GM04503 (cell line): ENCODE measurements at regions not wholly inside any gene's neighbourhood (a gene's known extent, or its start where the extent isn't known, plus 50 kb on each side); places are given as distances from the start of the nearest gene placed in this dataset.

Source experiments
- DNase-seq: peaks from one replicate; pipeline ENCODE4 v3.0.0-alpha.2; 2012; ENCODE audit warnings: low read depth

DNA sequence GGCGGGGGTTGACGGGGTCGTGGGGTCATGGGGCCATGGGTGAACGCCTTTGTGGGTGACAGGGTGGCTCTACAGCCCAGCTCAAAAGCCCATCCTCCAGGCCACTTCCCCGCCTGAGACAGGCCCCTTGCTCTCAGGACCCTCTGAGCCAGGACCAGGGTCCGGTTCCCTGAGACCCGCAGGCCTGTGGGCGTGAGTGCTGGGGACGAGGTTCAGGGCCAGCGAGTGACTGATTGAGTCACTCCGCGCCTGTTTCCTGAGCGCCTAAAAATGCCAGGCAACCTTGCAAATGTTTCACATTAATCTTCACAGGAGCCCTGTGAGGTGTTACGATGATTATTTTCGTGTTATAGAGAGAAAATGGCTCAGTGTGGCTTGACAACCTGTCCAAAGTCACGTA, 97.8 kb downstream of the ZNF674 start:
- peak; percentile 4 for DNase-seq

DNA sequence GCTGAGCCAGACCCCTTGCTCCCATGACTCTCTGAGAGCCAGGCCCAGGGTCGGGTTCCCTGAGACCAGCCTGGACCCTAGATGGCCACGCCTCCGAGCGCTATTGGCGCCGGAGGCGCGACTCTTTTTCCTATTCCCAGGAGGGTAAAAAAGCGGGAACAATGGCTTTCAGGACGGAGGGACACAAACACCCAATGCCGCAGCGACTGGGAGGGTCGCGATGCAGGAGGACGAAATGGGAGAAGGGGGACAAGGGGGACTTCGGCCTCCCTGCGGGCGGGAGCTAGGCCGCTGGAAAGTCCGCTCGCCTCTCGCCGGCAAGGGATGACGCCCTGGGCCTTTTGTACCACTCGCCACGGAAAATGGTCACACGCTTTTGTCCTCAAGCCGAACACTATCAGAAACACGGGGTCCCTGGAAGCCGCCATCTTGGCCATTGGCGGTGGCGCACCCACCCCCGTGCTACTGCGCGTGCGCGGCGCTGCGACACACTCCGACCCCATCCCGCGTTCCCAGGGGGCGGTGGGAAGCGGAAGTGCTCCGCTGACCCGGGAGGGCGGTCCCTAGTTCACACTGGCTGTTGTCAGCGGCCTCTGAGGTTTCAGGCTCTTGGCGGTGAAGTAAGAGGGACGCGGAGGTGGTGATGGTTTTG, 98.4 kb downstream of the ZNF674 start:
- DNase-seq = peak; percentile 18

DNA sequence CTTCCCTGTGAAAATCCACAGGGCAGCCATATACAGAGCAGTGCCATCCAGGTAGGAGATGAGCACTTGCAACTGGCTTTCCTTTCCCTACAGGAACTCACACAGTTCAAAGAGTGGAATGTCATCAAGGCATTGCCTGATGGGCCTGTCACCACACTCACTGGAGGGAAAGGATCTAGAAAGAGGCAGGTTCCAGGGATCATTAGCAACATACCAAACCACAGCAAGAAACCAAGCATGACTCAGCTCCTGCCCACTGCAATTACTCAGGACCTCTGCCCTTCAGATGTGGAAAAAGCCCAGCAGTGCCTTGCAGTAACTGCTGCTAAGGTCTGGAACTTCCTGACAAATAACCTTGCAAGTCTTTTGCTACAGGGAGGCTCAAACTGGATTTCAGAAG, 101.2 kb downstream of the ZNF674 start:
- DNase-seq = peak; percentile 65

DNA sequence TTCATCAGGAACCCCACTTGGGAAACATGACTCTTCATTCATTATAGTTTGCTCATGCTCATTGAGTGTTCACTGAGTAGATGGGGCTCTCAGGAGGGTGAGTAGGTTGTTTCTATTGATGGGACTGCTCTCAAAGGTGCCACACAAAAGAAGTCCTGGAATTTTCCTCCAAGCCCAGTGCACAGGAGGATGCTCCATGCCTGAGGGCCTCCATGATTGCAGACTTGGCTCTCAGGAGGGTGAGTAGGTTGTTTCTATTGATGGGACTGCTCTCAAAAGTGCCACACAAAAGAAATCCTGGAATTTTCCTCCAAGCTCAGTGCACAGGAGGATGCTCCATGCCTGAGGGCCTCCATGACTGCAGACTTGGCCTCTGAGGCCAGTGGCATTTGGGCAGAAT, 108.5 kb downstream of the ZNF674 start:
- DNase-seq = no peak

GRCh38 chrX:46433892-46434291, 111.3 kb downstream of the ZNF674 start:
- DNase-seq = peak; percentile 40

DNA sequence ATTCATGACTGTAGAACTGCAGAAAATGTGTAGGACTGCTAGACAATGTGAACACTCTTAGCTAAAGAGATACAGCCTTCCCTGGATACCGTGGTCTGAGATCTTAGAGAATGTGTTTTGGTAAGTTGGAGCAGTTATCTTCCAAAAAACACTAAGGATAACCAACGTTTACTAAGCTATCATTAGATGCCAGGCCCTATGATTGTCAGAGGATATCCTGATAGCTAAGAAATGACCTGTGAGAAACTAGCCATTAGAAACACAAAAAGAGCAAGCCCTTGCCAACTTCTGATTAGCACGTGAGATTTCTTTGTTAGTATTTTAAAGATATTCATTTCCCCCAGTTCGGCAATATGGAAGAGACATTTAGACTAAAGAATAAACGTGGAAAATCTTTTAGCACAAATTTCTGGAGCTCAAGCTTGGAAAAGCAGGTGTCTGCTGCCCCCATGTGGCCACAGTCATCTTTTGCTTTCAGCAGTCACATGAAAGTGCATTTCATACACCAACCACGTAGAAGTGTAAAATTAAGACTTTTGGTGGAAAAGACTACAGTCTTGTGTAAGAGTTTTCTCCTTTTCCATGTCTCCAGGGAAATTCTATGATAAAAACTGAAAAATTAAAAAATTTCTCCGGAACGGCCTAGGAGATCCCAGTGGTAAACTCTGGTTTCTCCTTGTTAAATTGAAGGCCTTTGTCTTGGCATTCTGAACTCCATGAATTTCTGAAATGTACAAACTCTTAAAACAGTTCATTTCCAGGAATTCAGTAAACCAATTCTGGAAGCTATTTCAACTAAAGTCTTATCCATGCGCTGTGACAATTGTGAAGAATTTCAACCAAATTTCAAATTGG, 136.4 kb downstream of the ZNF674 start:
- no peak for DNase-seq

DNA sequence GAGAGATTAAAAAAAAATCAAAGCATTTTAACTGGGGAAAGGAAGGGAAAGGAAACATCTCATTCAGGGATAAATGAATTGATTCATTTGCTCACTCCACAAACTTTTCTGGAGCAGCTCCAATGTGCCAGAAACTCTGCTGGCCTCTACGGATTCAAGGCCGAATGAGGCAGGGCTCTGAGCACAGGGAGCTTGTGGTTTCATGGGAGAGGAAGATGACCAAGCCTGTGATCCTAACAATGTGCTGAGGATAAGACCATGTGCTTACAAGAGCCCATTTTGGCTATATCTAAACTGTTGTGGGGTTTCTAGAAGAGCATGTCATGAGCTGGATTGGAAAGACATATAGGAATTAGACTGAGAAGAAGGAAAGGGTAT, 137.5 kb downstream of the ZNF674 start:
- no peak for DNase-seq

DNA sequence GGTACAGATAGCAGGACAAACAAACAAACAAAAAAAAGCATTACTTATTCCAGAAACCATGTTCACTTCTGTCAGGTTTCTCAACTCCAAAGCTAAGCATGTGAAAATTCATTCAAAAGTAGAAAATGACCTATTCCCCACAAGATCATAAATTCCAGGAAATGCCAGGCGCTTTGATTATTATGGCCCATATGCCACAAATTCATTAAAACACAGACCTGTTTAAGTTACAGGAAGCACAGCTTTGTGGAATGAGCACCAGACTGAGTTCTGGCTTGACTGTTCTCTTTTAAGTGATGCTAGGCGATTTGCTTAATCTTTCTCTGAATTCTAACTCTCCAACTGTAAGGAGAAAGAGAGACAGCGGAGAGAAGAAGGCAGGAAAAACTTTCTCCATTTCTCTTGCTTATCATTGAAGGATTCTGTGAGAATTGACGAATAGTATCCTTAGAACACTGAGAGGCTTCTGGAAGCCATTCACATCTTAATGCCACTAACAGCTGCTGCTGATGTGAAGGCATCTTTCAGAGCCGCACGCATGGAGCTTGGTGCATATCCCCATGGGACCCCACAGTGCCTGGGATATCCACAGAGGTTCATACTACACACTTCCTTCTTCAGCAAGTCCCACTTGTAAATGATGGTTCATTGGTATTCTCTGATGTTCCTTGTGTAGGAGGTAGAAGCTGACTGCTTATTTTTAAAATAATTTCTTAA, 138.0 kb downstream of the ZNF674 start:
- no peak for DNase-seq

DNA sequence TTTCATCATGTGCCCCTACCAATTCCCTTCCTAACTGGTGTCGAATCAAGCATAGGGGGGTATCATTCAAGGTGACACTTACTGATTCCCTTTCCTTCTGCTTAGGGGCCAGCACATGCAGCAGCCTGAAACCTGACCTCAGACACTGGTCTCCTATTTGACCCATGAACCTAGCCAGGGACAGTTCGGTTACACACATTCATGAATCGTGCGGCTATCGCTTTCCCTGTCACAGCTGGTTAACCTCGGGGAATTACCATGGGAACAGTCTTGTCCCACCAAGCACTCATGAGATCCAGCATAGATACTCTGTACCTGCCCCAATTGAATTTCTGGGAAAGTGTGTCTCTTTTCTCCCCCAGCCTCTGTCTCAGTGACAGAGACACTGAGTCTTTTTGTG, 140.4 kb downstream of the ZNF674 start:
- no peak for DNase-seq

- no peak for DNase-seq
These were observed 144.4 kb downstream of the ZNF674 start for GRCh38 chrX:46400530-46401443.

GRCh38 chrX:46398874-46399273, 146.3 kb downstream of the ZNF674 start:
- no peak for DNase-seq

GRCh38 chrX:46398126-46398525, 147.1 kb downstream of the ZNF674 start:
- no peak for DNase-seq

DNA sequence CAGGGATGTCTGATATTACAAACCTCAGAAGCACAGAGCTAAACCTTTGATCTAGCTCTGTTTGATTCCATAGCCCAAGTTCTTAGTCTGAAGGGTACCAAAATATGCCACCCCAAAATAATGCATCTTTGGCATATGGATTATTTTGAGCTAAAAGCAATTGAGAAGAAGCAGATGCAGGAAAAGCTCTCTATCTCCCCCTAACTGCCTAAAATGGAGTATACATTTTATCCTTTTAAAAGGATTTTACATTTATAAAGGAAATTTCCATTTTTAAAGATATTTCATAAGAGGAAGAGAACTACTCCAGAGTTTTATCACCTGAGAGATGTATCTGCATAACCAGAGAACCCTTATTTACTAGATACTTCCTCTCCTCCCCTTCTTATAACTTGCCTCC, 158.7 kb downstream of the ZNF674 start:
- no peak for DNase-seq

GRCh38 chrX:46383006-46383405, 162.2 kb downstream of the ZNF674 start:
- no peak for DNase-seq

GRCh38 chrX:46382595-46382994, 162.6 kb downstream of the ZNF674 start:
- no peak for DNase-seq

- DNase-seq = no peak
These were observed 163.6 kb downstream of the ZNF674 start for GRCh38 chrX:46381630-46382029.

DNA sequence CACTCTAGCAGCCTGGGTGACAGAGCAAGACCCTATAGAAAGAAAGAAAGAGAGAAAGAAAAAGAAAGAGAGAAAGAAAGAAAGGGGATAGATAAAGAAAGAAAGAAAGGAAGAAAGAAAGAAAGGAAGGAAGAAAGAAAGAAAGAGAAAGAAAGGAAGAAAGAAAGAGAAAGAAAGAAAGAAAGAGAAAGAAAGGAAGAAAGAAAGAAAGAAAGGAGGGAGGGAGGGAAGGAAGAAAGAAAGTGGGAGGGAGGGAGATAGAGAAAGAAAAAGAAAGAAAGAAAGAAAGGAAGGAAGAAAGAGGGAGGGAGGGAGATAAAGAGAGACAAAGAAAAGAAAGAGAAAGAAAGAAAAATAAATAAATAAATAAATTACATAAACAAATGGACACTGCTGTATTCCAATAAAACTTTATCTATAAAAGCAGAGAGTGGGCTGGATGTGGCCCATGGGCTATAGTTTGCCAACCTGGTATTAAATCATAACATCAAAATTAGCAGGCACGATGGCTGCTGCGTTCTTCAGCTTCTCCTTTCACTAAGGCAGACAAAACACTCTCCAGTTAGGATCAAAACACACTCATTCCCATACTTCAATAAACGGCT, 165.0 kb downstream of the ZNF674 start:
- DNase-seq = no peak

DNA sequence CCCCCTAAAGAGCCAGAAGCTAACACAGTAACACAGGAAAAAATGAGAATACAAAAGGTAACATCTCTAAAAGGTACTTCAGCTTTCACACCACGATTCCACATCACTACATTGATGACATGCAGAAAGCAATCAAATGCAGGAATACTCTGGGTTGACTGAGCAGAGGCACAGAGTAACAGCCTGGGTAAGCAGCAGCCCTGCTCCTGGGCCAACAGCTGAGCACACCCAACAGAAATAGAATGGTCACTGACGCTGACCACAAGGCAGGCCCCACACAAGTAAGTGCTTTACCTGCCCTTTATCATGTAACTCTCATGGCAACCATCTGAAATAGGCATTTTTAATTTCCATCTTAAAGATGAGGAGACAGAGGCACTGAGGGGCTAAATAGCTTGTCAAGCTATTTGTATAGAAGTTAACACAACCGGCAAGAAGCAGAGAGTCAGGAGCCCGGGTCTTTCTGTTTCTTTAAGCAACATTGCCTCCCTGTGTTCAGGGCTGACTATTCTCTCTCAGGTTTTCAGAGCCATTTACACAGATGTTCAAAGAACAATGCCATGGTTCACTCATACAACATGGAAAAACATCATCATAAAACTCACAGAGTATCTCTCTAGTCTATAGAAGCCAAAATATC, 168.9 kb downstream of the ZNF674 start:
- peak; percentile 27 for DNase-seq

DNA sequence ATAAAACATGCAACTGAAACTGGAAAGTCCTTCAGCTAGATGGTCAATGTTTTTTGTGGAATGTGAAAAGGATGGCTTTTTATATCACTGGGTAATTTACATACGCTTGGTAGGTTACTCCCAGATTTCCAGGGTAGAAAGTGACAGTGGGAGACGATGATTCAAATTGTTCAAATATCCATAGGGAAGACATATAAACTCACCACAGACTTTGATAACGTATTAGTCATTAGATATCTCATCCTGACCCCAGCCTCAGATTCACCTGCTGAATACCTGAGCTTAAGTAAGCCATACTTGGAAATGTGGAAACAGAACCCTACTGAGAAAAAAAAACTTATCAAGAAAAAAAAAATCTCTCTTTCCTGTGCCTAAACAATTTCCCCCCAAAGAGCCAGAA, 169.4 kb downstream of the ZNF674 start:
- DNase-seq = no peak

GRCh38 chrX:46374371-46374770, 170.8 kb downstream of the ZNF674 start:
- no peak for DNase-seq

- no peak for DNase-seq
These were observed 177.7 kb downstream of the ZNF674 start for GRCh38 chrX:46367491-46367890.
